Activated T-helper 17 cell treated with anti-CD3 and anti-CD28 coated beads, Interleukin-2, amount 50 U/mL, for 72 hours (primary cell): ENCODE measurements at regions not wholly inside any gene's neighbourhood (a gene's known extent, or its start where the extent isn't known, plus 50 kb on each side); places are given as distances from the start of the nearest gene placed in this dataset.

Experiments used
- ATAC-seq: fragments of 150-1000 bp; cut with Tn5 transposase; replicated peaks from 2 replicates; pipeline ENCODE4 v1.10.0; 2021; ENCODE audit warnings: mild to moderate bottlenecking, moderate library complexity
- H3K27ac Mint-ChIP-seq: one replicate; pipeline ENCODE4 v1.8.0; 2022; ENCODE audit warnings: mixed read lengths
- H3K27me3 Mint-ChIP-seq: one replicate; pipeline ENCODE4 v1.8.0; 2022; ENCODE audit warnings: mixed read lengths
- H3K36me3 Mint-ChIP-seq: one replicate; pipeline ENCODE4 v1.8.0; 2022; ENCODE audit warnings: low read depth, mild to moderate bottlenecking, mixed read lengths
- H3K4me1 Mint-ChIP-seq: one replicate; pipeline ENCODE4 v1.8.0; 2022; ENCODE audit warnings: mixed read lengths
- H3K4me3 Mint-ChIP-seq: one replicate; pipeline ENCODE4 v1.8.0; 2022; ENCODE audit warnings: mild to moderate bottlenecking, mixed read lengths
- H3K9me3 Mint-ChIP-seq: one replicate; pipeline ENCODE4 v1.8.0; 2022; ENCODE audit warnings: mixed read lengths

DNA sequence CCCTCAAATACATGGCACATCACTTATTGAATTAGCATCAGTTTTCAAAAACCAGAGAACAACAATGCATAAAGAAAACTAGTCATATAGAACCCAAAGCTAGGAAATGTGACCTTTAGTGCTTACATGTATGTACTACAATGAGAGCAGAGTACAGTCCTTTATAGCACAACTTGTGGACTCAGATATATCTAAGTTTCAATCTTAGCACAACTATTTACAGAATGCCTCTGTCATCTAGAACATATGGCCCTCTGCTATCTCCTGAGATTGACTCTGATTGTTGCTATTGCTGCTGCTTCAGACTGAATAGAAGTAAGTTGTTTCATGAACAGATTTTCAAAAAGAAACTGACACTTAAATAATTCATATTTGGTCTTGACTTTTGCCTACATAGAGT lies 1536.2 kb downstream of the EFNA5 start:
- no peaks in the 10 kb centered on the region for H3K36me3 Mint-ChIP-seq
- H3K4me1 Mint-ChIP-seq: no peaks in the 10 kb centered on the region
- no peak for ATAC-seq
- no peaks in the 10 kb centered on the region for H3K27me3 Mint-ChIP-seq
- peaks cover 9% of the 10 kb centered on the region for H3K9me3 Mint-ChIP-seq
- H3K27ac Mint-ChIP-seq: no peak overlapping the region
- no peak overlapping the region for H3K4me3 Mint-ChIP-seq

DNA sequence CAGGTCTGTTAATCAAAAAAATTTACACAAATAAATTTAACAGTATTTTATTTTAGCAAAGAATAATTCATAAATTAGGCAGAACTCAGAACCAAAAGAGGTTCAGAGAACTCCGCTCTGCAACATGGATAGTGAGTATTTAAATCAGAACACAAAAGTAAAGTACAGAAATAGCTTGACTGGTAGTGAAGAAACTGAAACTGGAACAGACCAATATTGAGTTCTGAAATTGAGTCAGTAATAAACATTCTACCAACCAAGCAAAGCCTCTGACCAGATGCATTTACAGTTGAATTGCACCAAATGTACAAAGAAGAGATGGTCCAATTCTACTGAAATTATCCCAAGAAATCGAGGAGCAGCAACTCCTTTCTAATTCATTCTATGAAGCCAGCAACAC lies 1542.8 kb downstream of the EFNA5 start:
- ATAC-seq: no peak
- H3K9me3 Mint-ChIP-seq: peaks cover under 1% of the 10 kb centered on the region
- H3K36me3 Mint-ChIP-seq: no peaks in the 10 kb centered on the region
- H3K4me1 Mint-ChIP-seq: no peaks in the 10 kb centered on the region
- no peak overlapping the region for H3K27ac Mint-ChIP-seq
- no peak overlapping the region for H3K4me3 Mint-ChIP-seq
- no peaks in the 10 kb centered on the region for H3K27me3 Mint-ChIP-seq

GRCh38 chr5:106127341-106127781 lies 1543.4 kb downstream of the EFNA5 start:
- ATAC-seq: no peak
- no peaks in the 10 kb centered on the region for H3K36me3 Mint-ChIP-seq
- H3K27ac Mint-ChIP-seq: no peak overlapping the region
- no peak overlapping the region for H3K4me3 Mint-ChIP-seq
- peaks cover 5% of the 10 kb centered on the region for H3K9me3 Mint-ChIP-seq
- H3K27me3 Mint-ChIP-seq: no peaks in the 10 kb centered on the region
- H3K4me1 Mint-ChIP-seq: no peaks in the 10 kb centered on the region

GRCh38 chr5:106121972-106122605 lies 1548.6 kb downstream of the EFNA5 start:
- H3K9me3 Mint-ChIP-seq: peaks cover 18% of the 10 kb centered on the region

DNA sequence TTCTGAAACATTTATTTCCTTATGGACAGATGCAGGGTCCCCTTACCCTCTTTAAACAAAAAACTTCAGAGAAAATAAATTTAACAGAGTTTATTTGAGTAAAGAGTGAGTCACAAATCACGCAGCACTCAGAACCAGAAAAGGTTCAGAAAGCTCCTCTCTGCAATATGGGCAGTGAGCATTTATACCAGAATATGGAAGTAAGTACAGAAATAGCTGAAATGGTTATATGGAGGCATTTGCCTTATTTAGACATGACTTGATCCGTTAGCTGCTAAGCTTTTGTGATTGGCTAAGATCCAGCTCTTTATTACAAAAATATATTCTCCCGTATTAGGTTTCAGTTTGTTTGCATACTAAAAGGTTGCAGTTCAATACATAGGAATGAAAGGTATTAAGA lies 1554.1 kb downstream of the EFNA5 start:
- Mint-ChIP-seq H3K4me1 (no peaks in the 10 kb centered on the region), H3K4me3 (no peak overlapping the region), H3K27me3 (no peaks in the 10 kb centered on the region), H3K9me3 (peaks cover 25% of the 10 kb centered on the region), H3K36me3 (no peaks in the 10 kb centered on the region), H3K27ac (no peak overlapping the region)
- no peak for ATAC-seq

More at GRCh38 chr5:106121972-106122605, 1548.6 kb downstream of the EFNA5 start:
- no peak for ATAC-seq
- H3K4me3 Mint-ChIP-seq: no peak overlapping the region
- H3K4me1 Mint-ChIP-seq: no peaks in the 10 kb centered on the region
- no peaks in the 10 kb centered on the region for H3K36me3 Mint-ChIP-seq
- no peaks in the 10 kb centered on the region for H3K27me3 Mint-ChIP-seq
- no peak overlapping the region for H3K27ac Mint-ChIP-seq

DNA sequence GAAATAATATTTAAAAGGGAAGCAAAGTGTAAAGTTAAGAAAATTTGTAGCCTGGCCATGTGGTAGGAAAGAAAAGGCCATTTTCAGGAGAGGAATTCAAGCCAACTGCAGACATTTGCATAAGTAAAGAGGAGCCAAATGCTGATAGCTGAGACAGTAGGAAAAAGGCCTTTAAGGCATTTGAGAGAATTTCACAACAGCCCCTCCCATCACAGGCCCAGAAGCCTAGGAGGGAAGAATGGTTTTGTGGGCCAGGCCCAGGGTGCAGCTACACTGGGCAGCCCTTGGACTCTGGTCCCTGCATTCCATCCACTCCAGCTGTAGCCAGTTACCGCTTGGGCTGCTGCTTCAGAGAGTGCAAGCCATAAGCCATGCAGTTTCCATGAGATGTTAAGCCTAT lies 1556.8 kb downstream of the EFNA5 start:
- ATAC-seq: no peak
- no peak overlapping the region for H3K4me3 Mint-ChIP-seq
- peaks cover 18% of the 10 kb centered on the region for H3K9me3 Mint-ChIP-seq
- no peaks in the 10 kb centered on the region for H3K36me3 Mint-ChIP-seq
- H3K4me1 Mint-ChIP-seq: no peaks in the 10 kb centered on the region
- no peaks in the 10 kb centered on the region for H3K27me3 Mint-ChIP-seq
- no peak overlapping the region for H3K27ac Mint-ChIP-seq

GRCh38 chr5:106106384-106106783 lies 1564.4 kb downstream of the EFNA5 start:
- Mint-ChIP-seq H3K4me1 (no peaks in the 10 kb centered on the region), H3K27me3 (no peaks in the 10 kb centered on the region), H3K9me3 (no peaks in the 10 kb centered on the region), H3K4me3 (no peak overlapping the region), H3K27ac (no peak overlapping the region), H3K36me3 (no peaks in the 10 kb centered on the region)
- no peak for ATAC-seq

DNA sequence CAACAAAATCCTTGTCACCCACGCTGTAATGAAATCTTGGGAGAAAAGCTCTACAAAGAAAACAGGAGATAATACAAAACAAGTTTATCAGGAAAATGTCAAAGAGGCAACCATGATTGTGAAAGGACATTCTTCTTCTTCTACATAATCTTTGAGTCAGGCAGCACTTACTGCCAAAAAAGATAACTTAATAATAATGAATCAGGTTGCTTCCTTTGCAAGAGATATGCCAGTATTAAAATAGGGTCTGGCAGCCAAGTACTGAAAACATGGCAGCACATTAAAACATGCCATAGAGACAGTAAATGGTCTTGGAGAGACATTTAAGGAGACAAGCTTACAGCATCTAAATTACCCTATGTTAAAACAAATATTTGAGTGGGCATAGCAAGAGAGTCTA lies 1573.4 kb downstream of the EFNA5 start:
- H3K27me3 Mint-ChIP-seq: no peaks in the 10 kb centered on the region
- no peak overlapping the region for H3K27ac Mint-ChIP-seq
- no peaks in the 10 kb centered on the region for H3K4me1 Mint-ChIP-seq
- no peaks in the 10 kb centered on the region for H3K9me3 Mint-ChIP-seq
- no peak for ATAC-seq
- H3K36me3 Mint-ChIP-seq: no peaks in the 10 kb centered on the region
- H3K4me3 Mint-ChIP-seq: no peak overlapping the region

GRCh38 chr5:106094839-106095238 lies 1575.9 kb downstream of the EFNA5 start:
- no peak for ATAC-seq
- no peak overlapping the region for H3K4me3 Mint-ChIP-seq
- H3K9me3 Mint-ChIP-seq: peaks cover 1% of the 10 kb centered on the region
- no peak overlapping the region for H3K27ac Mint-ChIP-seq
- no peaks in the 10 kb centered on the region for H3K4me1 Mint-ChIP-seq
- H3K36me3 Mint-ChIP-seq: no peaks in the 10 kb centered on the region
- H3K27me3 Mint-ChIP-seq: no peaks in the 10 kb centered on the region

DNA sequence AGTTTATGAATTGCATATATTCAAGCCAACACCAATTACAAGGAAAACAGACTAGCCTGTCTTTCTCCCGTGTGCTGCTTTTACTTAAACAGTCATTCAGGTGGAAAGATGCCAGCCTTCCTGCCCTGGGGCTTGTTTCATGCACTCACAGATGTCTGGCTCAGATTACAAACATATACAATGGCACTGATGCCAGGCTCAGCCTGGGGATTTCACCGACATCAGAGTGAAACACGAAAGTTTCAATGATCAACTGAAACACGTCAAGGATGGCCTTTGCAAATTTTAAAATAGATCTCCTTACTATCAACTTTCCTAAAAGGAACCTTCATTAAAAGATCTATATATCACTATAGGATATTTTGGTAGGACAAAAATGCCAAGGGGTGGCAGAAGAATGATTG lies 1576.5 kb downstream of the EFNA5 start:
- H3K27me3 Mint-ChIP-seq: no peaks in the 10 kb centered on the region
- no peak for ATAC-seq
- H3K4me1 Mint-ChIP-seq: no peaks in the 10 kb centered on the region
- peaks cover 4% of the 10 kb centered on the region for H3K9me3 Mint-ChIP-seq
- no peak overlapping the region for H3K27ac Mint-ChIP-seq
- H3K36me3 Mint-ChIP-seq: no peaks in the 10 kb centered on the region
- no peak overlapping the region for H3K4me3 Mint-ChIP-seq

- no peaks in the 10 kb centered on the region for H3K36me3 Mint-ChIP-seq
- no peaks in the 10 kb centered on the region for H3K27me3 Mint-ChIP-seq
- no peak overlapping the region for H3K4me3 Mint-ChIP-seq
- H3K4me1 Mint-ChIP-seq: no peaks in the 10 kb centered on the region
- ATAC-seq: no peak
- H3K27ac Mint-ChIP-seq: no peak overlapping the region
- peaks cover 4% of the 10 kb centered on the region for H3K9me3 Mint-ChIP-seq
Measured at GRCh38 chr5:106093134-106093533, 1577.6 kb downstream of the EFNA5 start.

DNA sequence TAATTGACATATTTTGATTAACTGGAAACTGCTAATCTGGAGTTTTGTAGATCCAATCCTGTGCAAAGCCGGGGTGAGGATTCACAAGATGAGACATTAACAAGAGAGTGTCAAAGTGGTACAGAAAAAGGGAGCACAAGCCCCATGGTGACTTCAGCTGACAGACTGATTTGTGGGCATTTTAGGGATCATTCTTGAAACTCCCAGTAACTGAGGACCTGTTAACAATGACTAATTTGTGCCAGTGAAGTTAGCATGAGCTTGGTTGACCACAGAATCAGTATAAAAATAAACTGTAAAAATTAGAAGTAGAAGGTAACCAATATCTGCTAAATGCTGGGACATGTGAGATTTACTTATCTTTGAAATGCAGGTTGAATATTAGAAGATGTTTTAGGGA lies 1578.3 kb downstream of the EFNA5 start:
- Mint-ChIP-seq H3K36me3 (no peaks in the 10 kb centered on the region), H3K9me3 (peaks cover 4% of the 10 kb centered on the region), H3K4me3 (no peak overlapping the region), H3K27ac (no peak overlapping the region), H3K4me1 (no peaks in the 10 kb centered on the region), H3K27me3 (no peaks in the 10 kb centered on the region)
- no peak for ATAC-seq

DNA sequence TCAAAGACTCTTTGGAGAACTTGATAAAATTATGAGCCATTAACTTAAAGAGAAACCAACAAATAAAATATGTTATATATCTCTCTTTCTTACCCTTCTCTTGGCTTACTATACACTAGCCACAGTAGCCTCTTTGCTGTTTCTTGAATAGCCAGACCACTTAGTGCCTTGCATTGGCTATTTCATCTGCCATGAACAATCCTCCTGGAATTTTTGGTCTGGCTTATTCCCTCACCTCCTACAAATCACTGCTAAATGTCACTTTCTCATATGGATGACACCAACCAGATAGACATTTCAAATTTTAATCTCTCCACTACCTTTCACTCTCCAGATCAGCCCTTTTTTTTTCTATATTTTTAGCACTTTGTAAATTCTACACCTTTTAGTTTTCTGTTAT lies 1581.7 kb downstream of the EFNA5 start:
- no peaks in the 10 kb centered on the region for H3K27me3 Mint-ChIP-seq
- H3K36me3 Mint-ChIP-seq: no peaks in the 10 kb centered on the region
- ATAC-seq: no peak
- H3K27ac Mint-ChIP-seq: no peak overlapping the region
- no peaks in the 10 kb centered on the region for H3K4me1 Mint-ChIP-seq
- peaks cover 8% of the 10 kb centered on the region for H3K9me3 Mint-ChIP-seq
- no peak overlapping the region for H3K4me3 Mint-ChIP-seq

GRCh38 chr5:106088462-106088861 lies 1582.3 kb downstream of the EFNA5 start:
- no peak overlapping the region for H3K4me3 Mint-ChIP-seq

DNA sequence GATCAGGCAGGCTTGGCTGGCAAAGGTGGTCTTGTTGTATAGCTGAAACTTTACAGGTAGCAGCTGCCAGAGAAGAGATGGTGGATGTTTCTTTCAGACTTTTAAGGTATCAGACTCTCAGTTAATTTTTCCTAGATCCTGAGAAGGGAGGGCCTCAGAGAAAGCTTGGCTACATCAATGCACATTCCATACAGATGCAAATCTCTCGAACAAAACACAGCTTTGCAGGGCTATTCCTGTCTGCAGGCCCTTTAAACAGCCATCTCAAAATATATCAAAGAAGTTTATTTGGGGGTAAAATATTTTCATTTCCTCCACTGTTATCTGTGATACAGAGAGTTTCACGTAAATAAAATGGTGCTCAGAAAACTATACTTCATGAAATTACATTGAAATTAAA lies 1584.4 kb downstream of the EFNA5 start:
- no peaks in the 10 kb centered on the region for H3K4me1 Mint-ChIP-seq
- H3K36me3 Mint-ChIP-seq: no peaks in the 10 kb centered on the region
- H3K4me3 Mint-ChIP-seq: no peak overlapping the region
- ATAC-seq: no peak
- no peaks in the 10 kb centered on the region for H3K27me3 Mint-ChIP-seq
- no peak overlapping the region for H3K27ac Mint-ChIP-seq
- H3K9me3 Mint-ChIP-seq: peaks cover 8% of the 10 kb centered on the region

More at GRCh38 chr5:106088462-106088861, 1582.3 kb downstream of the EFNA5 start:
- H3K4me1 Mint-ChIP-seq: no peaks in the 10 kb centered on the region
- no peaks in the 10 kb centered on the region for H3K27me3 Mint-ChIP-seq
- H3K9me3 Mint-ChIP-seq: peaks cover 8% of the 10 kb centered on the region
- H3K27ac Mint-ChIP-seq: no peak overlapping the region
- no peak for ATAC-seq
- no peaks in the 10 kb centered on the region for H3K36me3 Mint-ChIP-seq

GRCh38 chr5:106085556-106085955 lies 1585.2 kb downstream of the EFNA5 start:
- no peak overlapping the region for H3K27ac Mint-ChIP-seq
- no peaks in the 10 kb centered on the region for H3K4me1 Mint-ChIP-seq
- H3K36me3 Mint-ChIP-seq: no peaks in the 10 kb centered on the region
- no peak overlapping the region for H3K4me3 Mint-ChIP-seq
- no peaks in the 10 kb centered on the region for H3K27me3 Mint-ChIP-seq
- H3K9me3 Mint-ChIP-seq: peaks cover 8% of the 10 kb centered on the region
- no peak for ATAC-seq
